Nephron progenitor cell (in vitro differentiated cells): ENCODE measurements at regions not wholly inside any gene's neighbourhood (a gene's known extent, or its start where the extent isn't known, plus 50 kb on each side); places are given as distances from the start of the nearest gene placed in this dataset.

Experiments used
- DNase-seq: peaks from one replicate; pipeline ENCODE4 v3.0.0; 2021
- H3K27ac Mint-ChIP-seq: 2 replicates; pipeline ENCODE4 v1.8.0; 2021; ENCODE audit warnings: mild to moderate bottlenecking, moderate library complexity, mixed read lengths
- H3K27me3 Mint-ChIP-seq: 2 replicates; pipeline ENCODE4 v1.8.0; 2021; ENCODE audit warnings: mild to moderate bottlenecking, low read depth, mixed read lengths; ENCODE audit not compliant: poor library complexity
- H3K36me3 Mint-ChIP-seq: 2 replicates; pipeline ENCODE4 v1.8.0; 2021; ENCODE audit warnings: low read depth, mixed read lengths
- H3K4me1 Mint-ChIP-seq: 2 replicates; pipeline ENCODE4 v1.8.0; 2021; ENCODE audit warnings: mixed read lengths
- H3K4me3 Mint-ChIP-seq: 2 replicates; pipeline ENCODE4 v1.8.0; 2021; ENCODE audit warnings: mild to moderate bottlenecking, moderate library complexity, mixed read lengths
- H3K9me3 Mint-ChIP-seq: 2 replicates; pipeline ENCODE4 v1.8.0; 2021; ENCODE audit warnings: mild to moderate bottlenecking, moderate library complexity, mixed read lengths
- TF ChIP-seq, protein P1 (sequence below): fragments of 200-600 bp; sonication (generic); IDR thresholded peaks from 2 replicates; pipeline ENCODE4 v1.5.0; 2021; ENCODE audit warnings: antibody characterized with exemption

DNA sequence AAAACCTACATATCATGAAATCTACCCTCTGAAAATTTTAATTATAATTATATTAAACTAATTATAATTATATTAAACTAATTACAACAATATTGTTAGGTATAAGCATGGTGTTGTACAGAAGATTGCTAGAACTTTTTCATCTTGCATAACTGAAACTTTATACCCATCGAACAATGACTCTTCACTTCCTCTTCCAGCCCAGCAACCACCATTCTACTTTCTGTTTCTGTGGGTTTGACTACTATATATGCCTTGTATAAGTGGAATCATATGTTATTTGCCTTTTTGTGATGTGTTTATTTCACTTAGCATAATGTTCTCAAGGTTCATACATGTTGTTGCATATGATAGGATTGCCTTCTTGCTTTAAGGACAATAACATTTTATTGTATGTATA is 274.2 kb upstream of the CCNH start:
- TF ChIP-seq, protein P1, sequence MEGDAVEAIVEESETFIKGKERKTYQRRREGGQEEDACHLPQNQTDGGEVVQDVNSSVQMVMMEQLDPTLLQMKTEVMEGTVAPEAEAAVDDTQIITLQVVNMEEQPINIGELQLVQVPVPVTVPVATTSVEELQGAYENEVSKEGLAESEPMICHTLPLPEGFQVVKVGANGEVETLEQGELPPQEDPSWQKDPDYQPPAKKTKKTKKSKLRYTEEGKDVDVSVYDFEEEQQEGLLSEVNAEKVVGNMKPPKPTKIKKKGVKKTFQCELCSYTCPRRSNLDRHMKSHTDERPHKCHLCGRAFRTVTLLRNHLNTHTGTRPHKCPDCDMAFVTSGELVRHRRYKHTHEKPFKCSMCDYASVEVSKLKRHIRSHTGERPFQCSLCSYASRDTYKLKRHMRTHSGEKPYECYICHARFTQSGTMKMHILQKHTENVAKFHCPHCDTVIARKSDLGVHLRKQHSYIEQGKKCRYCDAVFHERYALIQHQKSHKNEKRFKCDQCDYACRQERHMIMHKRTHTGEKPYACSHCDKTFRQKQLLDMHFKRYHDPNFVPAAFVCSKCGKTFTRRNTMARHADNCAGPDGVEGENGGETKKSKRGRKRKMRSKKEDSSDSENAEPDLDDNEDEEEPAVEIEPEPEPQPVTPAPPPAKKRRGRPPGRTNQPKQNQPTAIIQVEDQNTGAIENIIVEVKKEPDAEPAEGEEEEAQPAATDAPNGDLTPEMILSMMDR = no peak
- Mint-ChIP-seq H3K36me3 (no peaks in the 10 kb centered on the region), H3K27ac (no peak overlapping the region), H3K27me3 (no peaks in the 10 kb centered on the region), H3K9me3 (peaks cover 16% of the 10 kb centered on the region), H3K4me1 (no peaks in the 10 kb centered on the region), H3K4me3 (no peak overlapping the region)
- no peak for DNase-seq

DNA sequence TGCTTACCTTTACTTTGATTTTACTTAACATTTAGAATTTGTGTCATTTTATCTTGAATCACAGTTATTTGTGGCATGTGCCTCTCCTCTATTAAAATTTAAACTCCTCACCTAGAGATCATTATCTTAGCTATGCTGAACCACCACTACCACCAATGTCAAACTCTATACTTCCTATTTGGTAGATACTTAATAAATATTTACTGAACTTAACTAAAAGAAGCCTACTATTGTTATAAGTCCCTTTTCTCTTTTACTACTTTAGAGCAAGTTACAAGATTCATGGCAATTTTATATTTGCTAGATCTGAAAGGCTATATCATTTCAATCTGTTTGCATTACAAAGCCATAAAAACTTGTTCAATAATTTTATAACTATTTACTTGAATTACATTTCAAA is 273.3 kb upstream of the CCNH start:
- Mint-ChIP-seq H3K27ac (no peak overlapping the region), H3K27me3 (no peaks in the 10 kb centered on the region), H3K4me1 (no peaks in the 10 kb centered on the region), H3K4me3 (no peak overlapping the region), H3K9me3 (peaks cover 16% of the 10 kb centered on the region), H3K36me3 (no peaks in the 10 kb centered on the region)
- no peak for DNase-seq
- TF ChIP-seq, protein P1 = no peak

DNA sequence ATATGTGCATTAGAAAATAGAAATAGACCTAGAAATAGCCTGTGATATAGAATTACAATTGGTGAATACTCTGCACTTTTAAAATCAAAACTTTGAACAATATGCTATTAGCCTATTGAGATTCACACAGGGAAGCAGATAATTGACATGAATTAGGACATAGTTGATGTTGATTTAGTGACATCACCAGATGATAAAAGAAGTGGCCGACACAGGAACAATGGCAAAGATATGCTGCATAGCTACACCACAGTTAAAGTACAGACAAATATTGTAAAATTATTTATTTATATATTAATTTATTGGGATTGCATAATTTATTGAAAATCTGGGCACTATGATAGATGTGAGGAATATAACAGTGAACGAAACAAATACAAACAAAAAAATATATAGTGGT is 261.5 kb upstream of the CCNH start:
- TF ChIP-seq, protein P1 = no peak
- no peak overlapping the region for H3K27ac Mint-ChIP-seq
- DNase-seq = no peak
- H3K9me3 Mint-ChIP-seq = no peaks in the 10 kb centered on the region
- H3K4me1 Mint-ChIP-seq = no peaks in the 10 kb centered on the region
- H3K27me3 Mint-ChIP-seq = no peaks in the 10 kb centered on the region
- H3K36me3 Mint-ChIP-seq = no peaks in the 10 kb centered on the region
- H3K4me3 Mint-ChIP-seq = no peak overlapping the region

DNA sequence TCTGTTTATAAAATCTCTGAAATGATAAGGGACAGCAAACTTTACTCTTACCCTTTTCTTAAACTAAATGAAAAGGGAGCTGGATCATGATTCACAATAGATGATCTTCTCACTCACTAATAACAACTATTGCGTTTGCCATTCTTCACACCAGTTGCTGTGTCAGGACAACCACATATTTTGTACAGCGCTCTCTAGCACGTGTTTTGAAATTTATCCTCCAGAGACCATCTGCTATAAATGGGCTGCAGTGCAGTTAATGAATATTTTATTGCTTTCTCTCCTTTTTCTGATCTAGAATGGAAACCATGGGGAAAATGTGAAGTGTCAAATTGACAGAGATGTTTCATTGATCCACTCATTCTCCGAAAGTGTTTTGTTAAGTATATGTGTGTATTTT is 258.4 kb upstream of the CCNH start:
- H3K4me3 Mint-ChIP-seq = no peak overlapping the region
- no peak overlapping the region for H3K27ac Mint-ChIP-seq

DNA sequence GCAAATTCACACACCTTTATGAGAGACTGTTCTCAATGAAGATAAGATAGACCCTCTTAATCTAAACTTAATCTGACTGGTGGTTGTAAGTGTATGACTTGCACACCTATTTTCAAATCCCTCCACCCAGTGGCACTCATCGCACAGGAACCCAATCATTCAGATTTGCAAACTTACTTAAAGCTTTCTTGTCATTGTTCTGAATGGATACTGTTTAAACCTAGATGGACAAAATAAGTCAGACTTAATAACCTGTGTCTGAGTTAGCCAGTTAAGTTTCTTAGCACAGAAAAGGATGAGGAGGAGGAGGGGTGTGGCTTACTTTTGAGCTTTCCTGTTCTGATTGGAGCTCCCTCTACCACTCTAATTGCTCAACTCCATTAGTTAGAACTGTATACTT is 252.4 kb upstream of the CCNH start:
- Mint-ChIP-seq H3K27ac (no peak overlapping the region), H3K27me3 (no peaks in the 10 kb centered on the region), H3K4me1 (no peaks in the 10 kb centered on the region), H3K9me3 (no peaks in the 10 kb centered on the region), H3K4me3 (no peak overlapping the region), H3K36me3 (no peaks in the 10 kb centered on the region)
- TF ChIP-seq, protein P1 = no peak
- DNase-seq = no peak

More for the DNA sequence above, 258.4 kb upstream of the CCNH start:
- DNase-seq = no peak
- H3K36me3 Mint-ChIP-seq = no peaks in the 10 kb centered on the region
- H3K4me1 Mint-ChIP-seq = no peaks in the 10 kb centered on the region
- H3K27me3 Mint-ChIP-seq = no peaks in the 10 kb centered on the region
- TF ChIP-seq, protein P1 = no peak
- no peaks in the 10 kb centered on the region for H3K9me3 Mint-ChIP-seq

DNA sequence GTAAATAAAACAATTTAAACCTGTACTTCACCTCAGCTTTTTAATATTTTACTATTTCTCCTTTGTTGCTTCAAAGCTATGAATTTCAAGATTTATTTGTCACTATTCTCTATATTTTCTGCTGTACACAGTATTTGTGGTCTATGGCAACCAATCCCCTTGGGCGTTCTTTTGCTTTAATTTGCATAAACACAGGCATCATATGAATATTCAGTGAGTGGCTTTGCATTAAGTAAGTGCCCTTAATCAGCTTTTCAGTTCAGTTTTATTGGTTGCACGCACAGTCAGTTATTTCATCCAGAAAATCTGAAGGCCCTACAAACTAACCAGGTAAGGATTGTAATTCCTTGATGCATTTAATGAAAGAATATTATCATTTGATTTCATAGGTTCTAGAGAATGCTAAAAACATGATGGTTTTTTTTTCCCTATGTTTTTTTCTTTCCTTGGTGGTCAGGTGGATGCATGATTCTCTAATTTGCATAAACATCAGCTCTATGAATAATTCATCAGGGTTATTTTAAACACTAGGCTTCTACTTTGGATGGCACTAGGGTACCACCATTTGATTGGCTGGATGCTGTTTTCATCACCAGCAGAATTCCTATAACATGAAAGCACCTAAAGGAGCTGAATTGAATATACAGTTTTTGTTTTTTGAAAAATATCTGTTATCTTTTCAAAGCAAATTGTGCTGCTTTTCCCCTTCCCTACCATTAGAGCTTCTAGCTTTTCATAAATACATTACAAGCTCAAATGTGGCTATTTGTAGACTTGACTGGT is 249.2 kb upstream of the CCNH start:
- Mint-ChIP-seq H3K4me1 (no peaks in the 10 kb centered on the region), H3K27me3 (no peaks in the 10 kb centered on the region), H3K9me3 (no peaks in the 10 kb centered on the region), H3K4me3 (no peak overlapping the region), H3K27ac (no peak overlapping the region), H3K36me3 (no peaks in the 10 kb centered on the region)
- no peak for DNase-seq
- TF ChIP-seq, protein P1 = no peak
